ENCODE measurements at regions not wholly inside any gene's neighbourhood (a gene's known extent, or its start where the extent isn't known, plus 50 kb on each side); places are given as distances from the start of the nearest gene placed in this dataset.

DNA sequence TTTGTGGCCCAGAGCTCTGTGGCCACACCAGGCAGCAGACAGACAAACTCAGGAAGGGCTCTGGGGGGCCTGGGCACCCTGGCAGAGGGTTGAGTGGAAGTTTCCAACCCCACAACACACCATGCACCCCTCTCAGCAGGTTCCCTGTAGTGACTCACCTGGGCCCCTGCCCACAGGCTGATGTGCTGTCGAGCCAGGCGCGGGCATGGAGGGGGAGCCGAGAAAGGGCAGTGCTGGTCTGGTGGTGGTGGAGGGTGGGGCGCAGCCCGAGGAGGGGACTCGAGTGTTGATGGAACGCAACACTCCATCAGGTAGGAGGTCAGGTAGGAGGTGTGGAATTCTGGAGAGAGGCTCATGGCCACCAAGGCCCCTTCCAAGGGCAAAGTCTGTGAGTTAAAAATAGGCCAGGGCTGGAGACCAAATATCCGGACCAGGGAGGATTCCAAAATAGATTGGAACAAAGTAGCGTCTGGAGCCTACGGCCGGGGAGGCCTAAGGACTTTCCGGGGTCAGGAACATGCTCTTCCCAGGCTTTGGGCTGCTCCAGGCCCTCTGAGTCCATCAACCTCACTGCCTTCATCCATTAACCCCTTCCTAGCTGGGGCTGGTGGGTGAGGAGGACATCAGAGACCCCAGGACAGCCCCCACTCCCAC, 191.5 kb upstream of the AJAP1 start:
- TF ChIP-seq POLR2AphosphoS5 (IDR thresholded peaks at IDR 0.05; ENCODE audit: low read depth, low read length) (no peak), POLR2A (IDR thresholded peaks at IDR 0.05; ENCODE audit: low read depth, low read length) (no peak), TAF1 (IDR thresholded peaks at IDR 0.05; ENCODE audit: low read depth, low read length) (no peak), SPI1 (IDR thresholded peaks at IDR 0.05; ENCODE audit: low read depth, low read length) (no peak)
